ENCODE measurements at regions not wholly inside any gene's neighbourhood (a gene's known extent, or its start where the extent isn't known, plus 50 kb on each side); places are given as distances from the start of the nearest gene placed in this dataset.

DNA sequence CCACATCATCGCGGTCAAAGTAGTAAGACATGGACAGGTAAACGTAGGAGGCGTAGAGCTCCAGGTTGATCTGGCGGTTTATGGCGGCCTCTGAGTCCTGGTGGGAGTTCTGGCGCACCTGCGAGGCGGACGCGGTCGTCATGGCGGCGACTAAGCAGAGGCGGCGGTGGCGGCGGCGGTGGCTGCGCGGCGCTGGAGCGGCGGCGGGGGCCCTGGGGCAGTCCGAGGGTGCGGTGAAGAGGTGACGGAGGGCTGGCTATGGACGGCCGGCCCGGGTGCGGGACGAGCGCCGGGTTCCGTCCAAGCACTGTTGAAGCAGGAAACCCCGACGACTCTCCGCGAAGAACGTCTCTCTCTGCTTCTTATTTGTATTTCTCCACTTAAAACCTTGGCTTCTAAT lies 484.3 kb upstream of the SGCG start:
- Histone ChIP-seq H3K36me3 (no peaks in the 10 kb centered on the region), H3K4me1 (no peaks in the 10 kb centered on the region)
- no peak for DNase-seq (ENCODE audit: low spot score)

DNA sequence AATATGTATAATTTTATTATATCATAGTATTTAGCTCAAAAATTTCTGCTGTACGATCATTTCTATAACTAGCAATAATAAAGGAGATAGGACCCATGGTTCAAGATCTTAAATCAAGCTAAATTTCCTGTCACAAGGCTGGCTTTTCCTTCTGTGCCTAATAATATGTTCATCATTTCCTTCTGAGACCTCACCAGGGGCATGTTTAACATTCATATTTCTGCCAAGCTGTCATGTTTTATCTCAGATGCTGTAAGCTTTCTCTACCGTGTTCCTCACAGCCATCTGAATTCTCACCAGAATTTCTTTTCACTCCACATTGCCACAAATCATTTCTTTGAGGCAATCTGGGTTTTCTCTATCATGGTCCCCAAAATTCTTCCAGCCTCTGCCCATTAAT lies 482.3 kb upstream of the SGCG start:
- H3K27me3 ChIP-seq, result no peaks in the 10 kb centered on the region
- peaks cover 0 to 13% of the 10 kb centered on the region in 2 donors for H3K9me3 ChIP-seq
- H3K36me3 ChIP-seq, result no peaks in the 10 kb centered on the region
- H3K27ac ChIP-seq, result no peak overlapping the region
- TF ChIP-seq, protein P1, sequence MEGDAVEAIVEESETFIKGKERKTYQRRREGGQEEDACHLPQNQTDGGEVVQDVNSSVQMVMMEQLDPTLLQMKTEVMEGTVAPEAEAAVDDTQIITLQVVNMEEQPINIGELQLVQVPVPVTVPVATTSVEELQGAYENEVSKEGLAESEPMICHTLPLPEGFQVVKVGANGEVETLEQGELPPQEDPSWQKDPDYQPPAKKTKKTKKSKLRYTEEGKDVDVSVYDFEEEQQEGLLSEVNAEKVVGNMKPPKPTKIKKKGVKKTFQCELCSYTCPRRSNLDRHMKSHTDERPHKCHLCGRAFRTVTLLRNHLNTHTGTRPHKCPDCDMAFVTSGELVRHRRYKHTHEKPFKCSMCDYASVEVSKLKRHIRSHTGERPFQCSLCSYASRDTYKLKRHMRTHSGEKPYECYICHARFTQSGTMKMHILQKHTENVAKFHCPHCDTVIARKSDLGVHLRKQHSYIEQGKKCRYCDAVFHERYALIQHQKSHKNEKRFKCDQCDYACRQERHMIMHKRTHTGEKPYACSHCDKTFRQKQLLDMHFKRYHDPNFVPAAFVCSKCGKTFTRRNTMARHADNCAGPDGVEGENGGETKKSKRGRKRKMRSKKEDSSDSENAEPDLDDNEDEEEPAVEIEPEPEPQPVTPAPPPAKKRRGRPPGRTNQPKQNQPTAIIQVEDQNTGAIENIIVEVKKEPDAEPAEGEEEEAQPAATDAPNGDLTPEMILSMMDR (IDR thresholded peaks at IDR 0.05), result no peak
- no peak overlapping the region for H3K4me3 ChIP-seq
- DNase-seq (ENCODE audit: low spot score), result no peak
- no peaks in the 10 kb centered on the region for H3K4me1 ChIP-seq

More for the DNA sequence above, 484.3 kb upstream of the SGCG start:
- TF ChIP-seq, protein P1 (IDR thresholded peaks at IDR 0.05), result no peak
- Histone ChIP-seq H3K4me3 (no peak overlapping the region), H3K27ac (no peak overlapping the region), H3K9me3 (peaks cover 0 to 22% of the 10 kb centered on the region in 2 donors), H3K27me3 (no peaks in the 10 kb centered on the region)

DNA sequence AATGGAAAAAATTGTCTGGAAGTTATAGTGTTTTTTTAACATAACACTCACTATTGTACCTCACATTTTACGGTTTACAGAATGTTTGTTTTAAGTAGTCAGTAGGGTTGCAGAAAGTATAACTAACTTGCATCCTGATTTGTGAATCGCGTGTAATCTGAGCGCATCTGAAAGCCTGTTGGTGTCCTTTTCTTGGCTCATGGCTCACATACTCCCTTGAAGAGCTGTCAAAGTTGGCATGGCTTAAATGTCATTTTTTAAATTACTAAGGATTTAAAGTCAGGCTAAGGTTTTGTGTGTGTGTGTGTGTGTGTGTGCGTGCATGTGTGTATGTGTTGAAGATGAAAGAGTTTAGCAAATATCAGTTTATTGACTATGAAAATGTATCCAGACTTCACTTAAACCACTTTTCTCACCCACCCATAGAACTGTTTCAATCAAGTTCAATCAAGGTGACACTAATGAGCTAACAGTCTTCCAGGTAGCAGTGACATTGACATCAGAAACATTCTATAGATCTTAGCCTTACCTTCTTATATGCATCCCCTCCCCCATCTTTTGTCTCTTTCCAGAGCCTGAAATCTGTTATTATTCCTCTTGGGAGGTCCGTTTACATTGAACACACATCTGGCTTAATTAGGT lies 480.4 kb upstream of the SGCG start:
- no peak for DNase-seq (ENCODE audit: low spot score)
- TF ChIP-seq, protein P1 (IDR thresholded peaks at IDR 0.05), result no peak
- Histone ChIP-seq H3K9me3 (no peaks in the 10 kb centered on the region), H3K4me3 (no peak overlapping the region), H3K27me3 (no peaks in the 10 kb centered on the region), H3K36me3 (no peaks in the 10 kb centered on the region), H3K27ac (no peak overlapping the region), H3K4me1 (no peaks in the 10 kb centered on the region)

DNA sequence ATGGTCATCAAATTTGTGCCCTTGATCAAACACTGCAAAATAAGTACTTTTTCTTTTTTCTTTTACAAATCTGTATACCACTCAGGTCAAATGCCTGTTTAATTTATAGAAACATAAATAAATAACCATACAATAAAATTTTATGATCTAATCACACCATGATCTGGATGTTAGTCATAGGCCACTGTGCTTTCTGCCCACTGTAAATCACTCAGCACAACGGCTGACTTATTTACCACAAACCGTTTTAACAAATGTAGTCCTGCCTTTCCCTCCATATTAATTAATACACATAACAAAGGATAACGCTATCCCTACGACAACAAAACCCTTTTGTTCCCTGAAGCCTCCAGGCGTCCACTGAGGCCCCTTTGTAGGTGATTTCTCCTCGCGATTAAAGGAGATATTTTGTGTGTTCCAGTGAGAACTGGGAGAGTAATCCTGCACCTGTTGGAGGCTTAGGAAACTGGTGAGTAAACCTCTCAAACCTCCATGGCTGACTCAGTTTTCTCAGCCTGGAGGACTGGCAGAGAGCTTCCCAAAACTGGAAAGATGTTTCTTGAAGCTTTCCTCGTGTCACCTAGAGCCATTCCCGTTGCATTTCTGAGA lies 477.1 kb upstream of the SGCG start:
- TF ChIP-seq, protein P1 (IDR thresholded peaks at IDR 0.05), result no peak
- H3K36me3 ChIP-seq, result no peaks in the 10 kb centered on the region
- no peaks in the 10 kb centered on the region for H3K27me3 ChIP-seq
- no peak for DNase-seq (ENCODE audit: low spot score)
- H3K4me3 ChIP-seq, result no peak overlapping the region
- H3K27ac ChIP-seq, result no peak overlapping the region
- H3K9me3 ChIP-seq, result no peaks in the 10 kb centered on the region
- no peaks in the 10 kb centered on the region for H3K4me1 ChIP-seq

DNA sequence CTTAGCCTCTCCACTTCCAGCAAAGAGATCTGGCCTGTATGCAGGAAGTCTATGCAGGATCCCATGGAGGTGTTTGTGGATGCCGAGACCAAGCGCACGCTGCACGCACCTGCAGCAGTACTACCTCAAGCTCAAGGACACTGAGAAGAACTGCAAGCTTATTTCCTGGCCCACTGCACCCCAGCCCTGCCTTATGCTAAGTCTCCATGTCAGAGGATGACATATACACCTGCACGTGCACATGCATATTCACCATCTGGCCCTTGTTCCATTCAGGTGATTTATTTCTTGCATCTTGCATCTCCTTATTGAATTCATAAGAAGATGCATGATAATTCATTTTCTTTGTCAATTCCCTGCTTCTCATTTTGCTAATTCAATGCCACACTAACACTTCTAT lies 472.8 kb upstream of the SGCG start:
- H3K4me3 ChIP-seq, result no peak overlapping the region
- no peaks in the 10 kb centered on the region for H3K36me3 ChIP-seq
- H3K9me3 ChIP-seq, result no peaks in the 10 kb centered on the region
- no peaks in the 10 kb centered on the region for H3K27me3 ChIP-seq
- no peak overlapping the region for H3K27ac ChIP-seq
- DNase-seq (ENCODE audit: low spot score), result no peak
- TF ChIP-seq, protein P1 (IDR thresholded peaks at IDR 0.05), result no peak
- H3K4me1 ChIP-seq, result no peaks in the 10 kb centered on the region

DNA sequence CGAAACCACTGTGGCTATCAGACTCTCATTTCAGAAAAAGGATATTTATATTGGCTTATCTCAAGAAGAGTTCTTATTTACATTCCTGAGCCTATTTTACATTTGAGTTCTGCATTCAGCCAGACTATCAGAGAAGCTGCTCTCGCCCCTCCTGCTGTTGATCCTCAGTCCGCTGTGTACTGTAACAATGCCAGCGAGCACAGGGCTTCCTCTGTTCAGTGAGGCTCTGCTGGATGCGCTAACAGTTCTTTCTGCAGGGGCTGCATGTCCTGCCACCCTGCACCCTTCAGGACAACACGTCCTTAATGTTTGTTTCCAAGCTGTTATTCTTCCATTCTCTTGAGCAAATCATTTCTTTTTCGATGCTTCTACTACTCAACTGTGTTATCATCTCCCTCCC lies 463.7 kb upstream of the SGCG start:
- TF ChIP-seq, protein P1 (IDR thresholded peaks at IDR 0.05), result no peak

More for the DNA sequence above, 463.7 kb upstream of the SGCG start:
- Histone ChIP-seq H3K4me3 (no peak overlapping the region), H3K36me3 (no peaks in the 10 kb centered on the region), H3K27me3 (no peaks in the 10 kb centered on the region), H3K27ac (no peak overlapping the region), H3K9me3 (no peaks in the 10 kb centered on the region), H3K4me1 (no peaks in the 10 kb centered on the region)
- no peak for DNase-seq (ENCODE audit: low spot score)

All from right atrium auricular region (tissue), 2 donors.